DMS53 treated with DMSO at 0.1 percent for 48 hours (cell line): ENCODE measurements at regions not wholly inside any gene's neighbourhood (a gene's known extent, or its start where the extent isn't known, plus 50 kb on each side); places are given as distances from the start of the nearest gene placed in this dataset.
"Not testable (repeated sequence)": the region's sequence is repeated elsewhere in the genome, so short reads cannot be mapped to it uniquely, and the experiment has no call there.

ENCODE experiments used
- DNase-seq: peaks from one replicate; lab custom pipeline; 2025; ENCODE audit not compliant: unreplicated experiment; lab: John Stamatoyannopoulos, UW

- no peak for DNase-seq
These were observed 292.5 kb upstream of the CNR1 start for GRCh38 chr6:88458662-88459061.

- DNase-seq: no peak
These were observed 290.2 kb upstream of the CNR1 start for GRCh38 chr6:88456221-88456859.

DNA sequence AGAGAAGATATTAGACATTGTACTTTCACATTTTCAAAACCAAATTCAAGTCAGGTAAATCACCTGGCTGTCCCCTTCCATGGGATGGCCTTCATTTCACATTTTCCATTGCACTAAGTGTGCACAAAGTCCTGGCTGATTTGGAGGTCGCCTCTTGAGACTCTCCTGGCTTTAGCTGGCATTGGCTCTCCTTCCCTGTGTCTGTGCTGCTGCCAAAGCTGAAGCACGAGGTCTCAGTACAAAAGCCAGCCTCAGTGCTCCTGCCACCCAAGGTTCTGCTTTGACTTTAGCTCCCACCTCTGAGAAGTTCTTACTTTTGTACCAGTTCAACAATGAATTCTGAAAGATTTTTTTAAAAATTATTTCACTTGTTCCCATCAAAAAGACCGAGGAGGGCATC lies 289.2 kb upstream of the CNR1 start:
- DNase-seq: no peak

- DNase-seq: no peak
These were observed 288.5 kb upstream of the CNR1 start for GRCh38 chr6:88454658-88455057.

DNA sequence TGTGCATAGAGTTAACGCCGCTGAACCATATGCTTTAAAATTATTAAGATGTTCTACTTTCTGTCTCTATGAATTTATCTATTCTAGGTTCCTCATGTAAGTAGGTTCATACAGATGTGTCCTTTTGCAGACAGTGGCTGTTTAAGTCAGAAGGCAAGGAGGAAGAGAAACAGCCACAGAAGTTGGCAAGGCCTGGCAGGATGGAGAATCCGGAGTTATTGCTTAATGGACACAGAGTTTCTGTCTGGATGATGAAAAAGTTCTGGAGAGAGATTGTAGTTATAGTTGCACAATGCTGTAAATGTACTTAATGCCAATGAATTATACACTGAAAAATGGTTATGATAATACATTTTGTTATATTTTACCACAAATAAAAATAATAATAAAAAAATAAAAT lies 283.6 kb upstream of the CNR1 start:
- no peak for DNase-seq

DNA sequence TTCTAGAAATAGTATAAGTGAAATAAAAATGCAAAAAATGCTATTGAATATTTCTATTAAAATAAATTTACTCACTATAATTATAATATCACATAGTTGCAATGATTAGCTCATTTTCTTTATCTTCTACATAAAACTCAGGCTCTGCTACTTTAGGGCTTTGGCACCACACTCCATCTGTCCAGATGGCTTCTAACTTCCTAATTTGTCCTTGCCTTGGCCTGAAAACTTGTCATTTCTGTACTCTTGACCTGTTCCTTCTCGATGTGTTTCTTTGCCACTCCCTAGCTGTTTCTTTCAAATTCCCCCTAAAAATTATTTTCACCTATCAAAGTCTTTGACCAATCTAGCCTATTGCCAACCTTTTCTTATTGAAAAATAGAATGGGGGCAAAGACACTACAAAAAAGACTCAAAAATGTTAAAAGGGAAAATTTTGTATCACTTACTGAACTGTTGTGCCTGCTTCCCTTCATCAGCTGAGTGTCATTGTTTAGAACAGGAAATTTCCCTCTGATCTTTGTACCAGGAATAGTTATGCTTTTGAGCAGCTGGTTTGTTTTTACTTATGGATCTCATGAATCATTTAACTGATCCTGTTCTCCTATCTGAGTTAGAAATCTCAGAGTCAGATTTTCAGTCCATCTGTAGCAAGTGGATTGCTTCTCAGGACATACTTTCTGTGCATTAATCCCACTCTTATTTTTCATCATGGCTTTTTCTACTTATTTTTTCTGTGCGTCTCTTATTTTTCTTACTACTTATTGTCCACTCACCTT lies 279.2 kb upstream of the CNR1 start:
- DNase-seq: no peak

GRCh38 chr6:88443554-88443953 lies 277.4 kb upstream of the CNR1 start:
- no peak for DNase-seq

DNA sequence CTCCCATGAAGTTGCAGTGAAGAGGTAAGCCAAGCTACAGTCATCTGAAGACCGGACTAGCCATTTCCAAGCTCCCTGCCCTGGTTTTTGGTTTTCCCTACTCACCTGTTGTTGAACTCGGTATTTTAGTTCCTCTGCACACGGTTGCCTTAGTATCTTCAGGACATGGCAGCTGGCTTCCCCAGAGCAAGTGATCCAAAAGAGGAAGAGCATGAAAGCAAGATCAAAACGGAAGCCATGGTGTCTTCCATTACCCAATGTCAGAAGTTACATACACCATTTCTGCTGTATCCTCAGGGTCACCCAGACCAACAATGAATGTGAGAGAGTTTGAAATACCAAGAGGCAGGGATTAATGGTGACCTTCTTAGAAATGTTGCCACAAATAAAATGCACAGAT lies 276.6 kb upstream of the CNR1 start:
- DNase-seq: no peak

- no peak for DNase-seq
These were observed 275.2 kb upstream of the CNR1 start for GRCh38 chr6:88441346-88441745.

GRCh38 chr6:88428068-88428467 lies 261.9 kb upstream of the CNR1 start:
- no peak for DNase-seq

GRCh38 chr6:88426005-88426404 lies 259.9 kb upstream of the CNR1 start:
- DNase-seq: no peak

GRCh38 chr6:88422831-88423230 lies 256.7 kb upstream of the CNR1 start:
- DNase-seq: no peak

- DNase-seq: not testable (repeated sequence)
These were observed 254.9 kb upstream of the CNR1 start for GRCh38 chr6:88420967-88421488.

DNA sequence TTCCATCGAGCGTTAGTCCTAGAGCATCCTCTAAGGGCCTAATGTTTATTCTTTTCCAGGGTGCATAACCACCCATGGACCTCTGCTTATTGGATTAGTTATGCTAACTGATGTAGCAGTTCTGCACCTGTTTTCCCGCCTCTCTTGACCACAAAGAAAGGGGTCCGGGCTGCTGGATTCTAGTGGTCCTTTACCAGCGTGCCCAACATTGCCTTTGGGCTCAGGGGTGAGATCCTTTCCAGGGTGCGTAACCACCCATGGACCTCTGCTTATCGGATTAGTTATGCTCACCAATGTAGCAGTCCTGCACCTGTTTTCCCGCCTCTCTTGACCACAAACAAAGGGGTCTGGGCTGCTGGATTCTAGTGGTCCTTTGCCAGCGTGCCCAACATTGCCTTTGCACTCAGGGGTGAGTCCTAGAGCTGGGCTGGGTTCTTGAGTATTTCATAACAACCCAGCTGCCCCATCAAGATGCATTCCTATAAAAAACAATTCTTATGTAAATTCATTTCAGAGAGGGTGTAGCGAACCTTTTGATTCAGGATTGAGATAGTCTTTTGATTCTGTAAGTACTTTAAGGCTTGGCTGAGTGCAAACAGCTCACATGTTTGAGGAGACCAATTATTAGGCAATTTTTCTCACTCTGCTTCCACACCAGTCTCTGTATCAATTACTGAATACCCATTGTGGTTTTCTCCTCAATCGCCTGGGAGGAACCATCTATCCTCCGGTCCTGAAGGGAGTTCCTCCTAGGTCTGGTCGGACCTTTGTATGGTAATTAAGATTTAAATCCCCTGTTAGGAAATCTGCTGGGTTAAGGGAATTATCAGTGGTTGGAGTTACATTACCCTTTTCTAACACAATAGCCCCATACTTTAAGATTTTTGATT lies 253.0 kb upstream of the CNR1 start:
- not testable (repeated sequence) for DNase-seq

GRCh38 chr6:88417361-88417760 lies 251.2 kb upstream of the CNR1 start:
- DNase-seq: not testable (repeated sequence)

- DNase-seq: no peak
These were observed 247.3 kb upstream of the CNR1 start for GRCh38 chr6:88413459-88413858.

- not testable (repeated sequence) for DNase-seq
These were observed 242.2 kb upstream of the CNR1 start for GRCh38 chr6:88408355-88408754.

DNA sequence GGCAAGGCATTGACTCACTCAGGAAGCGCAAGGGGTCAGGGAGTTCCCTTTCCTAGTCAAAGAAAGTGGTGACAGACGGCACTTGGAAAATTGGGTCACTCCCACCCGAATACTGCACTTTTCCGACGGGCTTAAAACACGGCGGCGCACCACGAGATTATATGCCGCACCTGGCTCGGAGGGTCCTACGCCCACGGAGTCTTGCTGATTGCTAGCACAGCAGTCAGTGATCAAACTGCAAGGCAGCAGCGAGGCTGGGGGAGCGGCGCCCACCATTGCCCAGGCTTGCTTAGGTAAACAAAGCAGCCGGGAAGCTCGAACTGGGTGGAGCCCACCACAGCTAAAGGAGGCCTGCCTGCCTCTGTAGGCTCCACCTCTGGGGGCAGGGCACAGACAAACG lies 240.5 kb upstream of the CNR1 start:
- not testable (repeated sequence) for DNase-seq

DNA sequence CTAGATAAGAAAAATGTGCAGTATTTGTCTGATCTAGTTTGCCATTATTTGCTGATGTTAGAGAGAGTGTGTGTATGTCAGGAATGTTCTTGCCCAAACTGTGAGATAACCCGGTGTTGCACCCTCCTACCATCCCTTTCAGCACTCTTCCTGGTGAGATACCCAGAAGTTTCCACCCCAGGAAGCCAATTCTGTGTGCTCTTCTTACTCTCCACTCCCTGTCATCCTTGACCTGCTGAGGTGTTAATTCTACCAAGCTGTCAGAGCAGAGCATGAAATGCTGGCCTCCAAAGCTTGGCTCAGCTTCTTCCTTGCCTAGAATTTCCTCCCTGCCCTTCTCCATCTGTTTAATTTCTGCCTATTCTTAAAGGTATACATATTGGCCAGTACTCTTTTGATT lies 237.3 kb upstream of the CNR1 start:
- no peak for DNase-seq

DNA sequence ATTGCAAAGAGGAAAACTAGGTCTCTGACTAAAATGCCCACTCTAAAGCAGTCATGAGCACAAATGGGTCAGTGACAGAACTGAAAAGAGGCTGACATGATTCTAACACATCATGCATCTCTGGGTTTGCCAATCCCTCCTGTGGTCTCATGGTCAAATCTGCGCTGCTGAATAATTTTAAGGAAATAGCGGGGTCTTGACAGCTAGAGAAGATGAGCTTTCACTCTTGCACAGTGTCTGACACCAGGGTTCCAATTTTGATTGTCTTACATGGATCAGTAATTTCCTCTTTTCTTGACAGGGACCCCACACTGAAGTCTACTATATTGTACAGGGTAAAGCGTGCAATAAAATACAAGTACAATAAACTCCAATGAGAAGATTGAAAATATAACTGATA lies 236.8 kb upstream of the CNR1 start:
- no peak for DNase-seq

GRCh38 chr6:88390998-88391397 lies 224.9 kb upstream of the CNR1 start:
- not testable (repeated sequence) for DNase-seq
